T-helper 1 cell (primary cell): ENCODE measurements at regions not wholly inside any gene's neighbourhood (a gene's known extent, or its start where the extent isn't known, plus 50 kb on each side); places are given as distances from the start of the nearest gene placed in this dataset.
A peak's percentile ranks its signal among the peaks of the same experiment; 100 is the strongest.

Experiments used
- DNase-seq, 5 donors: peaks; one replicate each; pipeline ENCODE4 v3.0.0-alpha.2; 2012 to 2020

DNA sequence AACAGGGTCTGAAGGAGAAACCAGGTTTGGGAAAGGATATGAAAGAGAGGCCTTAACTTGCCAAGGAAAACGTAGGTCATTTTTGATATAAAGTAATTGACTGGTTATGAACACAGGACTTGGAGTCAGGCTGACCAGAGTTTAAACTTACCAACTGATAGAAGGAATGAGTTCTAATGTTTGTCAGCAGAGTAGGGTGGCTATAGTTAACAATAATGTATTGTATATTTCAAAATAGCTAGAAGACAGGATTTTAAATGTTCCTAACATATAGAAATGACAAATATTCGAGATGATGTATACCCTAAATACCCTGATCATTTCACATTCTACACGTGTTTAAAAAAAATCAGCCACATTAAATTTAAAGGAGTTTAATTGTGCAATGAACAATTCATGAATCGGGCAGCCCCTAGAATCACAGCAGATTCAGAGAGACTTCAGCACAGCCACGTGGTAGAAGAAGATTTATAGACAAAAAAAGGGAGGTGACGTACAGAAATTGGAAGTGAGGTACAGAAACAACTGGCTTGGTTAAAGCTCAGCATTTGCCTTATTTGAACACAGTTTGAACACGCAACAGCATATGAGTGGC lies 52.5 kb upstream of the PLEKHG7 start:
- no peak for DNase-seq

DNA sequence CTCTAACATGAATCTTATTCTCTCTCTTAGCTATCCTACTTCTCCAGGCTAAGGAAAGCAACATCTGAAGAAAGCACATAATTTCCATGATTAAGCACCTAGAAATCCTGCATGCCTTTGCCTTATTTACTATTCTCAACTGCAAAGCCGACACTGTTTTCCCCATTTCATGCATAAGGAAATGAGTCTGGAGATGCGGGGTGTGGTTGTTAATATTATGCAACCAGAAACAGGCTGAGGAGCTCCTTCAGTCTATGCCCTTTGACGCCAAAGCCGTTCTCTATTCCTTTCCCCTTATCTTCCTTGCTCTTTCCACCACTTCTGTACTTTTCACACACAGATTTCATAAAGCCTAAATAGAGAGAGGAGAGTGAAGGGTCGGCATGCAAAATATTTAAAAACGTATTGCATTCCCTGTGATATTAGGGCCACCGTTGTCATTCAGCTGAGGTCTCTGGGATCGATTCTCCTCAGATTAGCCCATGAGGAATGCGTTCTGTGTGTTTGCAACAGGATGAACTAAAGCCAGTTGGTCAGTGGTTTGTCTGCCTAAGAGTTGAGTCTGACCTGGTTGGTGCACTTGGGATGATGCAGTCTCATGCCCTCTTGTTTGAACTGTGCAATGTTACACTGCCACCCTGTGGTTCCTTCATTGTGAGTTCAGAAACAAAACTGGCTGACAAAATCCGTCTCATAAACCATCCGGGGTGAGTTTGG lies 53.1 kb upstream of the PLEKHG7 start:
- DNase-seq, result peak in 4 of 5 donors; percentile 31 to 61 (median 45)

DNA sequence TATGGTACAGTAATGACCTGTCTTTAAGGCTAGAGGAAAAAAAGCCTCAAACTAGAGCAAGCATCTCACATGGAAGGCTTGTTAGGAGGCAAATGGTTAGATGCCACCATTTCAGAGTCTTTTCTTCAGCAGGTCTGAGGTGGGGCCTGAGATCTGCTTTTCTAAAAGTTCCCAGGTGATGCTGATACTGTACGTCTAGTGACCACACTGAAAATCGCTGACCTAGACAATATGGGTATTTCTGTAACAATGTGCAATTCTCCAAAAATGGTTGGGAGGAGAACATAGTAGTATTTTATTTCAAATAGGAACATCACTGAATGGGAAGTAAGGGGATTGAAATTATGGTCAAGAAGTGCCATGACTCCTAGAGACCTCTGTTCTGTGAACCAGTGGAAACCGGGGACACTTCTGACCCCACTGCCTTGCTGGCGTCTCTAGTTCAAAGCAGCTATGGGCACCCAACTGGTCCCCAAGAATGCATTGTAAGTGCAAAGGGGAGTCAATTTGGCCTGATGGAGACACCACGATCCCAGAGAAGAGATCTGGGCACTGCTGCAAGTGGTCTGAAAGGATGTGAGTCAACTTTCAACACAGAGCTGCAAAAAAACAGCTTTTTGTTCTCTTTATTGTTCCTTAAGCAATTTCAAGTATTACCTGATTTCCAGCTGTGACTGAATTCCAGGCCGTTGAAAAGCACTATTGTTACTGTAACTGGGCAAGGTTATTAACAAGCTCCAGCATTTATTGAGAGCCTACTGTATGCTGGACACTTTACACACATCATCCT lies 54.4 kb upstream of the PLEKHG7 start:
- no peak for DNase-seq

DNA sequence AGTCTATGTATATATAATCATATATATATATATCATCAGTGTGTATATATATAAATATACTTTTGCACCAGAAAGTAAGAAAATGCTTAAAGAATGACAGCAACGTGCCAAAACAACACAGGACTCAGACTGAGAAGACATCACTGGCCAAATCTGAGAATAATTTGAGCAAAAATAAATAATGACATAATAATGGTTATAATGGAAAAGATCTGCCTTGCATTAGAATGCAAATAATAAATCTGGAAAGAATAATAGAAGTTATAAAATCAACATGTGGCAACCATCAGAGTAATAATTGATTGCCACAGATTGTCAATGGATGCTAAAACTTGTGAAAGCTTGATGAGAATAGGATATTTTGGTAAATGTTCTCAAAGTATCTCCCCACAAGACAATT lies 61.5 kb upstream of the PLEKHG7 start:
- DNase-seq, result no peak

DNA sequence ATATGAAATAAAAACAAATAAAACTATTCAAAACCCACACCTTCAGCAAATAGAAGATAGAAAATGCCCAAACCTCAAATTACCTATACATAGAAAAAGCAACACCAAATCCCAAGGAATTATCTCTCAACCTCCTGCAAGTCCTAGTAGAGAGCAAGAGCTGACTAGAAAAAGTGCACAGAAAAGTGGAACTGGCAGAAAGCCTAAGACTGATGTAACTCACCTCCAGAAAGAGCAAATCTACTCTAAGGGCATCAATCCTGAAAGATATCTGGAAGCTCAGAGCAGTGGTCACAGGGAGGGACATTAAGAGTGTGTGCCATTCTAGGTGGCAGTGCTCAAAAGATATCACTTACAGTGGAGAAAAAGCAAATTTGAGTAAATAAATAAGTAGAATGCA lies 62.1 kb upstream of the PLEKHG7 start:
- DNase-seq, result no peak

DNA sequence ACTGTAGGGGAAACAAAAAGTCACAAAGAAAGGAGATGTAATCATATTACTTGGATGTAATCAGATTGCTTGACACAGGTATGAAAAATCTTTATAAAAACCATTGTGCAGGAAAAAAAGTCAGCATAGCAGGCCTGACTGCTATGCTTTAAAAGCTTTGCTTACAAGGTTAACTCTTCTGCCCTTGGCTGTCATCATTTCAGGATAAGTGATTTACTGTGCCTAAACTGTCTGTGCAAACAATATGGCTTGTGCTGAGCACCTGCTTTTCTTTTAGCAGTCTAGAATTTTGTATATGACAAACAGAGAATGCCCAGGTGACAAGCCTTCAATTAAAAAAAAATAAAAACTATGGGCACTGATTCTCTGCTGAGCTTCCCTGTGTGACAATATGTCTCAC lies 63.8 kb upstream of the PLEKHG7 start:
- DNase-seq, result no peak

DNA sequence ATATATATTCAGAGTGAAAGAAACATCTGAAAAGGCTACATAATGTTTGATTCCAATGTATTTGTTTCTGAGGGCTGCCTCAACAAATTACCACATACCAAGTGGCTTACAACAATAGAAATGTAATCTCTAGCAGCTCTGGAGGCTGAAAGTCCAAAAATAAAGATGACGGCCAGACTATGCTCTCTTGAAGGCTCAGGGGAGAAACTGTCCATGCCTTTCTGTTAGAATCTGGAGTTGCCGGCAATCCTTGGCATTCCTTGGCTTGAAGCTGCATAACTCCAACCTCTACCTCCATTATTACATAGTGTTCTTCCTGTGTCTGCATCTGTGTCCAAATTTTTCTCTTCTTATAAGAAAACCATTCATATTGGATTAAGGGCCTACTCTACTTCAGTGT lies 68.1 kb upstream of the PLEKHG7 start:
- DNase-seq, result no peak

DNA sequence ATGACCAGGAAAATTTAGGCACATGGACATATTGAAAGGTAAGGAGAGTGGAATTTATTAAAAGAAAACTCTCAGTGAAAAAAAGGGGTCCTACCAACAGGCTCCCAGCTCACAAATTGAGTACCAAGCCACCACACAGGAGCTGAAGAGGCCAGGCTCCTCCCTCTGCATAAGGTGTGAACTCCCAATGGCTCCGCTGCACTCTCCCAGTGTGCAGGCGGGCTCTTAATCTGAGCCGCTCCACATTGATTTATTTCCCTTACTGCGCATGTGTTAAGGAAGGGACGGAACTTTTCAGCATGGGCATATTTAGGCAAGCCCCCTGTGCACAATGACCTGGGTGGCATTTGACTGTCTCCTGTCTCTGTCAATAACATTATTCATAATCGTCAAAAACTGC lies 68.6 kb upstream of the PLEKHG7 start:
- no peak for DNase-seq

DNA sequence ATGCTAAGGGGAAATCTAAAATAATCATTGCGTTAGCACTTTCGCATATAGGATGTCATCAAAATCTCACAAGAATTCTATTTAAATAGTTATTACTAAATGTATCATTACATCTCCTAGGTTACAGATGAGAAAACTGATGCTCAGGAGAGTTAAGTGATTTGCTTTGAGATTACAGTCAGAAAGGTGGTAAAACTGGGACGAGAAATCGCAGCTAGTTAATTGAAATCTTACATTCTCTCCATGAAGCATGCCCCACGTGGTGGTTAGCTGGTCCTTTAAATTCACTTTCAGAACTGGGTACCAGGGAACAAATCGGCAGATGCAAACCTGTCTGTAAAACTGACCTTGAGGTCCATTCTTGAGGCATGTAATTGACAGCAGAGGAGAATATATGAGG lies 71.8 kb upstream of the PLEKHG7 start:
- no peak for DNase-seq

DNA sequence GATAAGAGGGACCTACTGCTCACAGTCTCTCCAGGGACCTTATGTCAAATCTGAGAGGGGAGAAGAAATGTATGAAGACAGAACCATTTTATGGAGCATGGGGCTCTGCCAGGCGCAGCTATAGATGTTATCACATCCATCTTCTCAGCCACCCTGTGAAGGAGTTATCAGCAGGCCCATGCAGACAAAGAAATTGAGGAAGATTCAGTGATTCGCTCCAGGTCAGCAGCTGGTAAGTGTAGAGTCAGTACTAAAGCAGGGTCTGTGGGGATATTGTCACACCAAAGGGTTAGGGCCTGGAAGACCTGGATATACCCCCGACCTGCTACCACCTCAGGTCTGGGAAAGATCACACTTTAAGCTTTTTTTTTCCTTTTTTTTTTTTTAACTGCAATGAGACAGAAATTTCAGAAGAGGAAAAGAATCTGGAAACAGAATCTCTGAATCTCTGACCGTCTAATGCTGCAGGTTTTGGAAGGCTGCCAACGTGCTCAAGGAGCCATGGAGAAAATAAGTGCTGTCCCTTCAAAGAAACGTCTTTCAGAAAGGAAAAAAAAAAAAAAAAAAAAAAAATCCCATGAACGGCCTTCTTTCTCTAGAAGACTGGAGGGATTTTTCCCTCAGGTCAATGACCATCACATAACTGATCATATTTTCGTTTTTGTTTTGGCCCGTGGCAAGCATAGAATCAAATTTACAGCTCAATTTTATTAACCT lies 73.3 kb upstream of the PLEKHG7 start:
- DNase-seq, result no peak

DNA sequence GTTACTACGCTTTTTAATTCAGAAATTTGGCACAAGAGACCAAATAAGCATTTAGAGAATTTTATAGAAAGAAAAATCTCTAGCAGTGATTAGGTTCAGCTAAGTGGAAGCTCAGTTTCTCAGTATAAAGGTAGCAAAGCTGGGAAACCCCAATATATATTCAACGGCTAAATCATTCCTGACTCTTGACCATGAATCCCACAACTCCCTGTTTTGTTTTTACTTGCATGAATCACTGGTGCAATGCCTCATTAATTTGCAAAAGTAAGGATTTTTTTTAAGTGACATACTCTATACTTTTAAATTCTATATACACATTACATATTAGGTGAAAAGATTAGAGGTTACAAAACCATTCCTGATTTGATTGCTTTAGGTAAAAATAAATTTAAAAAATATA lies 74.3 kb upstream of the PLEKHG7 start:
- DNase-seq, result no peak

DNA sequence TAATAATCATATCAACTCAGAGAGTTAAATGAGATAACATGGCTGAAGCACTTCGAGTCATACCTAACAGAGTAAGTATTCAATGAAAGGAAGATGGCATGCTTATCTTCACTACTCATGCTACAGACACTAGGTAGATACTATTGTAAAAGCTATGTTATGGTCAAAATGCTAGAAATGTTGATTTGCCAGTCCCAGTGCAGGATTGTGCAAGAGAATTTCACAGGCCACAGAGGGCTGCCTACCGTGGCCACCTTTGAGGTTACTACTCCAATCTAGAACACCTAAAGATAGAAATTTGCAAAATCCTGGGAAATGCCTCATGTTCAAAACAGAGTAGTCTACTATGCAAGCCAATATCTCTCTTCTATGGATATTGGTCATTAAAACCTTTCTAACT lies 75.3 kb upstream of the PLEKHG7 start:
- no peak for DNase-seq

DNA sequence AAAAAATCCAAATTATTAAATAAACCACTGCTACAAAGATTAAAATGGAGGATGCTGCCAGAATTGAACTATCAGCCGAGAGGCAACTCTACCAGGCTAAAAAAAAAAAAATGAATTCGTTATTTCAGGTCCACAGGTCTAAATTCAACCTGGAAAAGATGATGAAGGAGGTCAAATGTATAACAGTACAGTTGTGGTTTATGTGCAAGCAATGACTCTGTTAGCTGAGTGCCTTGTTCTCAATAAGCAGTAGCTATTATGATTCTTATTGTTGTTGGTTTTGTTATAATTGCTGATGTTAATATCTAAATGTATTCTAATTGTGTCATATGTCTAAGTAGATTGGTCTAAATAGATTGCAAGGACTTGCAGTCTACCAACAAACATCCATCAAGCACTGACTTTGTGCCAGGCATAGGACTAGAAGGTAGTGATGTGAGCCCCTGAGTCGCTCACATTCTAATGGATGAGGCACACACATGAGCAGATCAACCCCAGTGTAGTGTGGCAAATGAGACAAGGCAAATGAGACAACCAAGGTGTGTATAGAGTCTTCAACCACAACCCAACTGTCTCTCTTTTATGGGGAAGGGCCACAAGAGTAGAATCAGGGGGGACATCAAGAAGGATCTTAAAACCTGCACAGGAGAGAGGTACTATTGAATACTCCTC lies 77.0 kb upstream of the PLEKHG7 start:
- no peak for DNase-seq

DNA sequence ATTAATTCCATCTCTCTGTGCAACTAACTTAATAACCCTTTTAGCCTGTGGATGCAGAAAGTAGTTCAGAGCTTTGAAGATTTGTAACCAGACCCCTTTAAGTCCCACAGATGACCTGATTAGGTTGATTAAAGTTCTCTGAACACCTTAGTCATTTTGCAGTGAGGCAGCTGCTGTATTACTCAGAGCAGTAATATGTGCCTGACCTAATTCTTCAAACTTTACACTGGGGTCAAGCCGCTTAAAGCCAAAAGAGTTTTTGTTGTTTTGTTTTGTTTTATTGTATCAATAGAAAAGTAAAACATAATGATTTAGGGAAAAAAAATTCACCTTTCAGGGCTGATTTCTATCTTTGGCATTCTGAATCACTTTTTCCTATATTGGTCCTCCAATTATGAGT lies 78.6 kb upstream of the PLEKHG7 start:
- DNase-seq, result no peak

DNA sequence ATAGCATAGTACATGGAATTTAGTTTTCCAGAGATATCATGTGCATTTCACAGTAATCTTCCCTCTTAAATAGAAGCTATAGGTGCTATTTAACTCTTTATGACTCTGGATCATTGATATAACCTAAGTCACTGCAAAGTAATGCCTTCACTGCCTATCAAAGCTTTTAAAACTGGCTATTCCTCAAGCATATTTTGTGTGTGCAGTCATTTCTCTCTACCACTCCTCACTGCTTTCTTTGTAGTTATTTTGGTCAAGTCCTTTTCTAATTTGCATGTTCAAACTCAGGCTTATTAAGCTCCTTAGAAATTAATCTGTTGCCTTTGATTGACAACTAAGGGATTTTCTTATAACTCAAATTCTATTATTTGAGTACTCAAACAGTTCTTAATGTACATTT lies 79.4 kb upstream of the PLEKHG7 start:
- DNase-seq, result no peak

DNA sequence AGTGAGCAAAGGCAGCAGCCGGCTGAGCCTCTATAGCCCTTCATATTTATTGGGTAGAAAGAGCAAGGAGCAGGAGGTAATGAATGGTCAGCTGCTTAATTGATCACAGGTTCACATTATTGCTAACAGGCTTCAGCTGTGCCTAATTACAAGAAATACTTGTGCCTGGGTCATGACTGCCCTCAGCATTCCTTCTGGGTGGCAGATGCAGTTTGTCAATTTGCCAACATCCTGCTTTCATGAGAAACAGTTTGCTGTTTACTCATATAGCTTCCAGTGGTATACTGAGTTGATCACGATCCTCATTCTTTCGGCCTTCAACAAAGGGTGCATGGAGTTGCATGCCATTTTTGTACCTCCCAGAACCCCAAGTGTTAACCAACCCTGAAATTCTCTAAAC lies 81.0 kb upstream of the PLEKHG7 start:
- no peak for DNase-seq

DNA sequence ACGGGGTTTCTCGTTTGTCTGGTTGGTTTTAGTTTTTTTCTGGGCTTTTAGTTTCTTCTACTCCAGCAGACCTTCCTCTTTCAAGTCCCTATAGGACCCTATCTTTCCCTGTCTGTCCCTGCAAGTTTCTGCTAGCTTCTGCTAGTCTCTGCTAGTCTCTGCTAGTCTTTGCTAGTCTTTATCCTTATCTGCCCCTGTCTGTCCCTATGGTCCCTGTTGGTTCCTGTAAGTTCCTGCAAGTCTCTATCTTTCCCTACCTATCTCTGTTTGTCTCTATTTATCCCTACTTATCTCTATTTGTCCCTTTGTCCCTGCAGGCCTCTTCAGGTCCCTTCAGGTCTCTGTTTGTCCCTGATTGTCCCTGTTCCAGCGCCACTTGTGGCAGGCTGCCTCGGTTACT lies 81.5 kb upstream of the PLEKHG7 start:
- no peak for DNase-seq

DNA sequence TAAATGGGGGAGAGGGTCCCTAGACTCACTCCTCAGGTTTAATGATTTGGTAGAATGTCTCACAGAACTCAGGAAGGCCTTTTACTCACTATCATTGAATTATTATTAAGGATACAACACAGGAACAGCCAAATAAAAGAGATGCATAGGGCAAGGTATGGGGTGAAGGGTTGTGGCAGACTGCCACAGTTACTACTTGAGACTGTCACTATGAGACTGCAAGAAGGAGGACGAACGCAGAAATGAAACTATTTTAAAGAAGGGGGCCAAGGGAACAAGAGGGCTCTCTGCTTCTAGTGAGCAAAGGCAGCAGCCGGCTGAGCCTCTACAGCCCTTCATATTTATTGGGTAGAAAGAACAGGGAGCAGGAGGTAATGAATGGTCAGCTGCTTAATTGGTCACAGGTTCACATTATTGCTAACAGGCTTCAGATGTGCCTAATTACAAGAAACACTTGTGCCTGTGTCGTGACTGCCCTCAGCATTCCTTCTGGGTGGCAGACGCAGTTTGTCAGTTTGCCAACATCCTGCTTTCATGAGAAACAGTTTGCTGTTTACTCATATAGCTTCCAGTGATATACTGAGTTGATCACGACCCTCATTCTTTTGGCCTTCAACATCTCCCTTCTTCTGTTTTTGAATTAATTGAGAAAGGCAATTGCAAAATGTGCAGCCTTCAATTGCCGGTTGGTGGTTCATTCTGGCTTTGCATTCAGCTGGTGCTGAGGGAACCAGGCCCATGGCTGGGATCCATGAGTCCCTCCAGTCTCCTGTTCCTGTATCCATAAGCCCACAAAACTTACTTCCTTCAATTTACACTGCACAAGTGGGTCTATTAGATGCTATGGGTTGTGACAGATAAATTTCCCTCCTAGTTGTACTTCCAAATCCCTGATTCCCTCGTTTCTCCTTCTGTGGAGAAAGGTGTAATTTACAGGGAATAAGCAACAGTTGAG lies 82.8 kb upstream of the PLEKHG7 start:
- no peak for DNase-seq

DNA sequence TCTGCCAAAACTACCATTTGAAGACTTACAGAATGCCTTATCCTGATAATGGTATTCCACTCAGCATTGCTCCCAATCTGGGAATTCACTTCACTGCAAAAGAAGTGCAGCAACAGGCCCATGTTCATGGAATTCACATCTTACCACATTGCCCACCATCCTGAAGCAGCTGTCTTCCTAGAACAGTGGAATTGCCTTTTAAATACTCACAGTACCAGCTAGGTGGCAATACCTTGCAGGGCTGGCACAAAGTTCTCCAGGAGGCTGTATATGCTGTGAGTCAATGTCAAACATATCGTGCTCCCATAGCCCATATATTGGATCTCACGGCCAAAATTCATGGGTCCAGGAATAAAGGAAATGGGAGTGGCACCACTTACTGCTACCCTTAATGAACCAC lies 83.8 kb upstream of the PLEKHG7 start:
- DNase-seq, result no peak

DNA sequence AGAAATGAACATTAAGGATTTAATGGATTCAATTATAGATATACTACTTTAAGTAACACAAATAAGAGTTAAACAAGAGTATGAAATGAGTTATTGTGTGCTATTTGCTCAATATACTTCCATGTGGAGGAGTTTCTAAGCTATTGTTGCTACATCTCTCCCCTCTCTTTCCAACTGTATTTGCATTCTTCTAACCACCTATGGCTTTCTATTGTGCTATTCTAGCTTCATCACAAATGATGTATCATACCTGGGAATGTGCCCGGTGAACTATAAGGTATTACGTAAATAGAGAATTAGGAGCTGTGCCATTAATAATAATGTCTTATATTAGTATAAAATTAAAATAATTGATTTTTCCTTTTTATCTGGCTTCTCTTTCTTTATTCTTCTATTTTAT lies 87.1 kb upstream of the PLEKHG7 start:
- no peak for DNase-seq

DNA sequence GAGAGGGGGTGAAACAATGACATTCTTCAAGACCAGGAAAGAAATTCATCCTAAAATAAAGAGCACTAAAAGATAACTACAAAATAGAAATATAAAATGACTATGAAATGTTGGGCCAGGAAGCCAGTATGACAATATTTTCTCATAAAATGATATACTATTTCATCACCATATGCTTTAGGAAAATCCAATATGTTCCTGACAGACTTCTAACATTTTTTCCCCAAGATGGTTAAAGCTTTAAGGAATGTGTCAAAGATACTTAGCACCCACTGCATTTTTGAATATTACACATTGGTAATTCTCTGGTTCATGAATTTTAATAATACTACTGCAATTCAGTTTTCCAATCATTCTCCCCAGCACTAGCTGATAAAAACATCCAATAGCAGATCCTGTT lies 87.7 kb upstream of the PLEKHG7 start:
- DNase-seq, result no peak

DNA sequence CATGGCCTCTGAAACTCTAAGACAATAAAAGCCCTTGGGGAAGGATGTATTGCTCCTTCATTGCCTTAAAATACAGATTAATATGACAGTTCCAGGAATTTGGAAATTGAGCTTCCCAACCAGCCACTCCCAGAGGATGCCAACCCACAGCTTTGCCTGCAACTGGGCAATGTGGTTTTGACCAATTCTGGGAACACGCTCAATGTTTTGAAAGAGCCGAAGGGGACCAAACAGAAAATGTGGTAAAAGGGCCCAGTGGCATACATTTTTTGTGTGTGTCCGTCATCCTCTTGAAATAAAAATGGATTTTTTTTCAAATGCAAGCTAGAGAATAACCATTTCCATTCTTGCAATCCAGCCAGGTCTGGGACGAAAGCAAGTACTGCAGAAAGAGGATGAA lies 88.3 kb upstream of the PLEKHG7 start:
- DNase-seq, result no peak
